Liver (tissue), 8 donors: ENCODE measurements at regions not wholly inside any gene's neighbourhood (a gene's known extent, or its start where the extent isn't known, plus 50 kb on each side); places are given as distances from the start of the nearest gene placed in this dataset.

Source experiments
- DNase-seq: peaks from one replicate; pipeline ENCODE4 v3.0.0-alpha.2; 2017; ENCODE audit warnings: low spot score
- H3K27ac ChIP-seq, 2 donors: one replicate each; pipeline ENCODE4 v1.7.0; 2013; ENCODE audit warnings: inconsistent platforms in 2 of 2, low read length in 2 of 2, control low read depth in 1 of 2, low read depth in 1 of 2, mild to moderate bottlenecking in 1 of 2
- H3K27me3 ChIP-seq, 4 donors: one replicate each; pipeline versions ENCODE4 v1.6.1 to v1.7.0; 2013; ENCODE audit warnings: low read length in 3 of 4, inconsistent platforms in 1 of 4, mild to moderate bottlenecking in 1 of 4, moderate library complexity in 1 of 4; ENCODE audit not compliant: control insufficient read depth in 4 of 4, insufficient read depth in 4 of 4
- H3K36me3 ChIP-seq, 4 donors: one replicate each; pipeline versions ENCODE4 v1.6.1 to v1.7.0; 2013; ENCODE audit warnings: low read length in 3 of 4, mild to moderate bottlenecking in 3 of 4, low read depth in 1 of 4, moderate library complexity in 1 of 4; ENCODE audit not compliant: control insufficient read depth in 4 of 4, insufficient read depth in 3 of 4
- H3K4me1 ChIP-seq, 4 donors: one replicate each; pipeline versions ENCODE4 v1.6.1 to v1.7.0; 2013; ENCODE audit warnings: low read length in 3 of 4, mild to moderate bottlenecking in 3 of 4, moderate library complexity in 1 of 4; ENCODE audit not compliant: control insufficient read depth in 4 of 4, insufficient read depth in 4 of 4
- H3K4me3 ChIP-seq, 3 donors: one replicate each; pipeline versions ENCODE4 v1.6.1 to v1.7.0; 2013; ENCODE audit warnings: low read length in 3 of 3, control low read depth in 1 of 3, low read depth in 1 of 3, mild to moderate bottlenecking in 1 of 3
- H3K9ac ChIP-seq, 2 donors: one replicate each; pipeline ENCODE4 v1.7.0; 2013; ENCODE audit warnings: low read length in 2 of 2, mild to moderate bottlenecking in 2 of 2, moderate library complexity in 2 of 2, control low read depth in 1 of 2, low read depth in 1 of 2
- H3K9me3 ChIP-seq, 4 donors: one replicate each; pipeline versions ENCODE4 v1.6.1 to v1.7.0; 2013; ENCODE audit warnings: low read length in 3 of 4; ENCODE audit not compliant: control insufficient read depth in 4 of 4
- EGR1 ChIP-seq, 2 donors: IDR thresholded peaks; 2 replicates each; pipeline ENCODE4 v1.6.1; 2016 to 2018; ENCODE audit warnings: antibody characterized with exemption in 2 of 2, low read depth in 2 of 2
- FOXA2 ChIP-seq: IDR thresholded peaks from 2 replicates; pipeline ENCODE4 v1.6.1; 2016; ENCODE audit warnings: antibody characterized with exemption
- GABPA ChIP-seq, 2 donors: IDR thresholded peaks in 1 of 2; conservative IDR thresholded peaks in 1 of 2; 2 replicates each; pipeline ENCODE4 v1.6.1; 2016; ENCODE audit warnings: antibody characterized with exemption in 2 of 2, mild to moderate bottlenecking in 1 of 2, moderate library complexity in 1 of 2
- HNF4A ChIP-seq, 2 donors: conservative IDR thresholded peaks; 2 replicates each; pipeline ENCODE4 v1.6.1; 2016; ENCODE audit warnings: antibody characterized with exemption in 2 of 2, mild to moderate bottlenecking in 2 of 2
- HNF4G ChIP-seq: IDR thresholded peaks from 2 replicates; pipeline ENCODE4 v1.6.1; 2016; ENCODE audit warnings: antibody characterized with exemption
- JUND ChIP-seq, 2 donors: IDR thresholded peaks; 2 replicates each; pipeline ENCODE4 v1.6.1; 2016; ENCODE audit warnings: antibody characterized with exemption in 2 of 2
- NR2F2 ChIP-seq: IDR thresholded peaks from 2 replicates; pipeline ENCODE4 v1.6.1; 2016; ENCODE audit warnings: antibody characterized with exemption
- RAD21 ChIP-seq, 2 donors: IDR thresholded peaks; 2 replicates each; pipeline ENCODE4 v1.6.1; 2016; ENCODE audit warnings: antibody characterized with exemption in 2 of 2, mild to moderate bottlenecking in 2 of 2
- RXRA ChIP-seq, 2 donors: IDR thresholded peaks; 2 replicates each; pipeline ENCODE4 v1.6.1; 2017 to 2018; ENCODE audit warnings: antibody characterized with exemption in 2 of 2, mild to moderate bottlenecking in 1 of 2
- SP1 ChIP-seq: IDR thresholded peaks from 2 replicates; pipeline ENCODE4 v1.6.1; 2018; ENCODE audit warnings: antibody characterized with exemption, mild to moderate bottlenecking
- TAF1 ChIP-seq: conservative IDR thresholded peaks from 2 replicates; pipeline ENCODE4 v1.6.1; 2016; ENCODE audit warnings: antibody characterized with exemption, mild to moderate bottlenecking
- YY1 ChIP-seq: IDR thresholded peaks from 2 replicates; pipeline ENCODE4 v1.6.1; 2016; ENCODE audit warnings: antibody characterized with exemption, mild to moderate bottlenecking
- whole genome bisulfite sequencing: extraction: QIAGEN DNeasy Blood & Tissue Kit; methylation state at CpG from one replicate; pipeline ENCODE4 v1.1.7; 2013; 5-methylcytosine and 5-hydroxymethylcytosine counted together
- TF ChIP-seq, protein P1 (sequence below): IDR thresholded peaks from 2 replicates; pipeline ENCODE4 v1.6.1; 2016; ENCODE audit warnings: antibody characterized with exemption
- TF ChIP-seq, protein P2 (sequence below): IDR thresholded peaks from 2 replicates; pipeline ENCODE4 v1.6.1; 2016; ENCODE audit warnings: antibody characterized with exemption, mild to moderate bottlenecking
- TF ChIP-seq, protein P3 (sequence below): fragments of 150-350 bp; IDR thresholded peaks from 2 replicates; pipeline ENCODE4 v1.5.1; 2017; ENCODE audit warnings: improper control_type of control experiment, low read depth, low read length; ENCODE audit not compliant: missing input control
- TF ChIP-seq, protein P4 (sequence below): IDR thresholded peaks from 2 replicates; pipeline ENCODE4 v1.6.1; 2016; ENCODE audit warnings: antibody characterized with exemption
- TF ChIP-seq, protein P5 (sequence below): IDR thresholded peaks from 2 replicates; pipeline ENCODE4 v1.6.1; 2016; ENCODE audit warnings: antibody characterized with exemption
- donor health status: healthy.
- donor health status: healthy.
- donor health status: healthy.
- donor health status: healthy.
- donor health status: healthy.

DNA sequence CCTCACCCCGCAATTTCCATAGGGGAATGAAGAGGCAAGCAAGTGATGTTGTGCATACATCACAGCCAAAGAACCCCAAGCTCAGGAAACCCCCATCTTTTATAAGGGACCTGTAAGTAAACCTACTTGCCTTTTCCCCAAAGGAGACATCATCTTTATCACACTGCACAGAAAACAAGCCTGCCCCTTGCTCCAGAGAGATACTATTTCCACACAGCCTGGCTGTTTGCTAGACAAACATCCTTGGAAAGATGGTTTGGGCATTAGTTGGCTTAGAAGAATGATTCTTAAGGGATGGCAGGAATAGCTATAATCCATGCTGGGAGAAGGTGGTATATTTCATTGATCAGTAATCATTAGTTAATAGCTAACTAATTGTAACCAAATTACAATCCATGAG lies 123.7 kb upstream of the SEC61G start:
- TF ChIP-seq RXRA (IDR thresholded peaks at IDR 0.05) (peak in 1 of 2 donors; percentile 19), RAD21 (IDR thresholded peaks at IDR 0.05) (peak in 1 of 2 donors; percentile 23), HNF4A (conservative IDR thresholded peaks at IDR 0.05) (no peak)
- TF ChIP-seq, protein P1, sequence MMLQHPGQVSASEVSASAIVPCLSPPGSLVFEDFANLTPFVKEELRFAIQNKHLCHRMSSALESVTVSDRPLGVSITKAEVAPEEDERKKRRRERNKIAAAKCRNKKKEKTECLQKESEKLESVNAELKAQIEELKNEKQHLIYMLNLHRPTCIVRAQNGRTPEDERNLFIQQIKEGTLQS, result no peak
- Histone ChIP-seq H3K27ac (no peak overlapping the region), H3K4me1 (peaks cover 0 to 23% (median 4%) of the 10 kb centered on the region in 4 donors), H3K36me3 (no peaks in the 10 kb centered on the region), H3K9ac (no peak overlapping the region), H3K27me3 (no peaks in the 10 kb centered on the region), H3K4me3 (no peak overlapping the region), H3K9me3 (no peaks in the 10 kb centered on the region)
- DNase-seq, result no peak
- WGBS, result 86% methylated on average over 1 of the region's 1 CpG

DNA sequence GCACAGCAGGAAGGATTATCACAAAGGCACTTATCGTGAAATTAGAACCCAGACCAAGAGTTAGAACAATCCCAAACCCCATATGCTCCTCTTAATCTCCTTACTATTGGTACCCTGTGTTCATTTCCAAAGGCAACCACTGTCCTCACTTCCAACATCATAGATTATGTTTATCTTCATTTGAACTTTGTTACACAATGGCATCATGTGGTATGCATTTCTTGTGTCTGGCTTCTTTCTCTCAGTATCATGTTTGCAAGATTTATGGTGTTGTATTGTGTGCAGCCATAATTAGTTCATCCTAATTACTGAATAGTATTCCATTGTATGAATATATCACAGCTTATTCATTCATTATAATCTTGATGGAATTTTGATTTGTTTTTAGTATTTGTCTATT lies 124.6 kb upstream of the SEC61G start:
- H3K4me1 ChIP-seq, result peaks cover 2 to 22% (median 5%) of the 10 kb centered on the region in 4 donors
- no peaks in the 10 kb centered on the region for H3K9me3 ChIP-seq
- no peaks in the 10 kb centered on the region for H3K27me3 ChIP-seq
- TF ChIP-seq HNF4G (no peak), EGR1 (IDR thresholded peaks at IDR 0.05; ENCODE audit: low read depth in 2 of 2) (no peak), JUND (IDR thresholded peaks at IDR 0.05) (no peak), SP1 (no peak), YY1 (no peak), TAF1 (no peak), RXRA (IDR thresholded peaks at IDR 0.05) (no peak), GABPA (IDR thresholded peaks at IDR 0.05 in 1 of 2, conservative IDR thresholded peaks at IDR 0.05 in 1 of 2) (no peak), HNF4A (conservative IDR thresholded peaks at IDR 0.05) (no peak), NR2F2 (no peak), FOXA2 (no peak)
- TF ChIP-seq, protein P2, sequence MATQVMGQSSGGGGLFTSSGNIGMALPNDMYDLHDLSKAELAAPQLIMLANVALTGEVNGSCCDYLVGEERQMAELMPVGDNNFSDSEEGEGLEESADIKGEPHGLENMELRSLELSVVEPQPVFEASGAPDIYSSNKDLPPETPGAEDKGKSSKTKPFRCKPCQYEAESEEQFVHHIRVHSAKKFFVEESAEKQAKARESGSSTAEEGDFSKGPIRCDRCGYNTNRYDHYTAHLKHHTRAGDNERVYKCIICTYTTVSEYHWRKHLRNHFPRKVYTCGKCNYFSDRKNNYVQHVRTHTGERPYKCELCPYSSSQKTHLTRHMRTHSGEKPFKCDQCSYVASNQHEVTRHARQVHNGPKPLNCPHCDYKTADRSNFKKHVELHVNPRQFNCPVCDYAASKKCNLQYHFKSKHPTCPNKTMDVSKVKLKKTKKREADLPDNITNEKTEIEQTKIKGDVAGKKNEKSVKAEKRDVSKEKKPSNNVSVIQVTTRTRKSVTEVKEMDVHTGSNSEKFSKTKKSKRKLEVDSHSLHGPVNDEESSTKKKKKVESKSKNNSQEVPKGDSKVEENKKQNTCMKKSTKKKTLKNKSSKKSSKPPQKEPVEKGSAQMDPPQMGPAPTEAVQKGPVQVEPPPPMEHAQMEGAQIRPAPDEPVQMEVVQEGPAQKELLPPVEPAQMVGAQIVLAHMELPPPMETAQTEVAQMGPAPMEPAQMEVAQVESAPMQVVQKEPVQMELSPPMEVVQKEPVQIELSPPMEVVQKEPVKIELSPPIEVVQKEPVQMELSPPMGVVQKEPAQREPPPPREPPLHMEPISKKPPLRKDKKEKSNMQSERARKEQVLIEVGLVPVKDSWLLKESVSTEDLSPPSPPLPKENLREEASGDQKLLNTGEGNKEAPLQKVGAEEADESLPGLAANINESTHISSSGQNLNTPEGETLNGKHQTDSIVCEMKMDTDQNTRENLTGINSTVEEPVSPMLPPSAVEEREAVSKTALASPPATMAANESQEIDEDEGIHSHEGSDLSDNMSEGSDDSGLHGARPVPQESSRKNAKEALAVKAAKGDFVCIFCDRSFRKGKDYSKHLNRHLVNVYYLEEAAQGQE, result no peak
- TF ChIP-seq, protein P3, sequence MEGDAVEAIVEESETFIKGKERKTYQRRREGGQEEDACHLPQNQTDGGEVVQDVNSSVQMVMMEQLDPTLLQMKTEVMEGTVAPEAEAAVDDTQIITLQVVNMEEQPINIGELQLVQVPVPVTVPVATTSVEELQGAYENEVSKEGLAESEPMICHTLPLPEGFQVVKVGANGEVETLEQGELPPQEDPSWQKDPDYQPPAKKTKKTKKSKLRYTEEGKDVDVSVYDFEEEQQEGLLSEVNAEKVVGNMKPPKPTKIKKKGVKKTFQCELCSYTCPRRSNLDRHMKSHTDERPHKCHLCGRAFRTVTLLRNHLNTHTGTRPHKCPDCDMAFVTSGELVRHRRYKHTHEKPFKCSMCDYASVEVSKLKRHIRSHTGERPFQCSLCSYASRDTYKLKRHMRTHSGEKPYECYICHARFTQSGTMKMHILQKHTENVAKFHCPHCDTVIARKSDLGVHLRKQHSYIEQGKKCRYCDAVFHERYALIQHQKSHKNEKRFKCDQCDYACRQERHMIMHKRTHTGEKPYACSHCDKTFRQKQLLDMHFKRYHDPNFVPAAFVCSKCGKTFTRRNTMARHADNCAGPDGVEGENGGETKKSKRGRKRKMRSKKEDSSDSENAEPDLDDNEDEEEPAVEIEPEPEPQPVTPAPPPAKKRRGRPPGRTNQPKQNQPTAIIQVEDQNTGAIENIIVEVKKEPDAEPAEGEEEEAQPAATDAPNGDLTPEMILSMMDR, result no peak
- TF ChIP-seq, protein P4, sequence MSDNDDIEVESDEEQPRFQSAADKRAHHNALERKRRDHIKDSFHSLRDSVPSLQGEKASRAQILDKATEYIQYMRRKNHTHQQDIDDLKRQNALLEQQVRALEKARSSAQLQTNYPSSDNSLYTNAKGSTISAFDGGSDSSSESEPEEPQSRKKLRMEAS, result no peak
- TF ChIP-seq, protein P5, sequence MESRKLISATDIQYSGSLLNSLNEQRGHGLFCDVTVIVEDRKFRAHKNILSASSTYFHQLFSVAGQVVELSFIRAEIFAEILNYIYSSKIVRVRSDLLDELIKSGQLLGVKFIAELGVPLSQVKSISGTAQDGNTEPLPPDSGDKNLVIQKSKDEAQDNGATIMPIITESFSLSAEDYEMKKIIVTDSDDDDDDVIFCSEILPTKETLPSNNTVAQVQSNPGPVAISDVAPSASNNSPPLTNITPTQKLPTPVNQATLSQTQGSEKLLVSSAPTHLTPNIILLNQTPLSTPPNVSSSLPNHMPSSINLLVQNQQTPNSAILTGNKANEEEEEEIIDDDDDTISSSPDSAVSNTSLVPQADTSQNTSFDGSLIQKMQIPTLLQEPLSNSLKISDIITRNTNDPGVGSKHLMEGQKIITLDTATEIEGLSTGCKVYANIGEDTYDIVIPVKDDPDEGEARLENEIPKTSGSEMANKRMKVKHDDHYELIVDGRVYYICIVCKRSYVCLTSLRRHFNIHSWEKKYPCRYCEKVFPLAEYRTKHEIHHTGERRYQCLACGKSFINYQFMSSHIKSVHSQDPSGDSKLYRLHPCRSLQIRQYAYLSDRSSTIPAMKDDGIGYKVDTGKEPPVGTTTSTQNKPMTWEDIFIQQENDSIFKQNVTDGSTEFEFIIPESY, result no peak
- WGBS, result 91% methylated on average over 1 of the region's 1 CpG
- no peak overlapping the region for H3K4me3 ChIP-seq
- no peak for DNase-seq
- H3K9ac ChIP-seq, result no peak overlapping the region
- no peaks in the 10 kb centered on the region for H3K36me3 ChIP-seq
- H3K27ac ChIP-seq, result no peak overlapping the region
